ENCODE measurements at regions not wholly inside any gene's neighbourhood (a gene's known extent, or its start where the extent isn't known, plus 50 kb on each side); places are given as distances from the start of the nearest gene placed in this dataset.

GRCh38 chr5:5813441-5813840 lies 391.0 kb downstream of the ICE1 start:
- POLR2A ChIA-PET: interaction anchor here (0.6 kb wide), 1 partner anchor 387 kb away, joined by 3 read pairs; no protein-coding TSS in a partner anchor
- no peaks in the 10 kb centered on the region for H3K36me3 ChIP-seq (ENCODE audit: control insufficient read depth in 2 of 2, insufficient read depth in 1 of 2, low read length in 2 of 2)
- H3K4me3 ChIP-seq (ENCODE audit: low read depth, low read length): no peak overlapping the region
- H3K27ac ChIP-seq (ENCODE audit: extremely low read depth, low read depth, low read length): no peak overlapping the region
- H3K4me1 ChIP-seq (ENCODE audit: control insufficient read depth, insufficient read depth, low read length): no peaks in the 10 kb centered on the region
- TF ChIP-seq ZSCAN18 (tag by site-specific recombination; IDR thresholded peaks at IDR 0.05): no peak
- TF ChIP-seq ZBTB6 (tag by site-specific recombination; IDR thresholded peaks at IDR 0.05): no peak
- TF ChIP-seq ZNF223 (tag by site-specific recombination; IDR thresholded peaks at IDR 0.05): no peak
- no peak for TF ChIP-seq ZNF561 (tag by site-specific recombination; IDR thresholded peaks at IDR 0.05; ENCODE audit: borderline replicate concordance)
- TF ChIP-seq ZBTB8A (tag by site-specific recombination; IDR thresholded peaks at IDR 0.05): no peak
- TF ChIP-seq ZNF133 (tag by site-specific recombination; IDR thresholded peaks at IDR 0.05): no peak
- no peak for TF ChIP-seq IKZF3 (tag by site-specific recombination; IDR thresholded peaks at IDR 0.05)
- TF ChIP-seq ZNF155 (tag by site-specific recombination; IDR thresholded peaks at IDR 0.05): no peak
- TF ChIP-seq ZNF248 (tag by site-specific recombination; IDR thresholded peaks at IDR 0.05): no peak
- no peak for TF ChIP-seq ZSCAN4 (tag by site-specific recombination; IDR thresholded peaks at IDR 0.05)
- no peak for TF ChIP-seq ZBTB7A (tag by site-specific recombination; IDR thresholded peaks at IDR 0.05; ENCODE audit: low read depth)
- TF ChIP-seq YY2 (tag by site-specific recombination; IDR thresholded peaks at IDR 0.05): no peak
- TF ChIP-seq ZNF701 (tag by site-specific recombination; IDR thresholded peaks at IDR 0.05): no peak
- no peak for TF ChIP-seq ZNF341 (tag by site-specific recombination; IDR thresholded peaks at IDR 0.05; ENCODE audit: low read depth)
- TF ChIP-seq ZNF16 (tag by site-specific recombination; IDR thresholded peaks at IDR 0.05; ENCODE audit: low read depth): no peak
- TF ChIP-seq SP2 (tag by site-specific recombination; IDR thresholded peaks at IDR 0.05): no peak
- no peak for TF ChIP-seq ZNF433 (tag by site-specific recombination; IDR thresholded peaks at IDR 0.05; ENCODE audit: low read depth)
- no peak for TF ChIP-seq ZNF157 (tag by site-specific recombination; IDR thresholded peaks at IDR 0.05)
- TF ChIP-seq ZFP41 (tag by site-specific recombination; IDR thresholded peaks at IDR 0.05; ENCODE audit: borderline replicate concordance): no peak
- CTCF ChIA-PET: no interaction called here
- no peaks in the 10 kb centered on the region for H3K9me3 ChIP-seq (ENCODE audit: control insufficient read depth, insufficient read depth, low read depth, low read length)

- Histone ChIP-seq H3K4me3 (ENCODE audit: low read depth, low read length) (no peak overlapping the region), H3K27ac (ENCODE audit: extremely low read depth, low read depth, low read length) (no peak overlapping the region), H3K36me3 (ENCODE audit: control insufficient read depth in 2 of 2, insufficient read depth in 1 of 2, low read length in 2 of 2) (no peaks in the 10 kb centered on the region), H3K9me3 (ENCODE audit: control insufficient read depth, insufficient read depth, low read depth, low read length) (no peaks in the 10 kb centered on the region), H3K4me1 (ENCODE audit: control insufficient read depth, insufficient read depth, low read length) (no peaks in the 10 kb centered on the region)
- no peak for TF ChIP-seq ZNF473 (tag by site-specific recombination; IDR thresholded peaks at IDR 0.05)
- TF ChIP-seq ZNF324 (tag by site-specific recombination; IDR thresholded peaks at IDR 0.05): no peak
- TF ChIP-seq MEIS1 (CRISPR knock-in tag; IDR thresholded peaks at IDR 0.05; ENCODE audit: borderline replicate concordance): no peak
- no peak for TF ChIP-seq ZNF449 (tag by site-specific recombination; IDR thresholded peaks at IDR 0.05)
- ChIA-PET CTCF (no interaction called here), POLR2A (no interaction called here)
Observed at GRCh38 chr5:5810461-5810860, 388.0 kb downstream of the ICE1 start.
